ENCODE measurements at regions not wholly inside any gene's neighbourhood (a gene's known extent, or its start where the extent isn't known, plus 50 kb on each side); places are given as distances from the start of the nearest gene placed in this dataset.
A peak's percentile ranks its signal among the peaks of the same experiment; 100 is the strongest.

- no peak for DNase-seq (ENCODE audit: insufficient read length, low spot score)
- no peak for FAIRE-seq
These were observed 240.9 kb upstream of the VEGFC start for GRCh38 chr4:177033632-177034031.

GRCh38 chr4:177041356-177041755 lies 248.6 kb upstream of the VEGFC start:
- FAIRE-seq (no peak), DNase-seq (ENCODE audit: insufficient read length, low spot score) (no peak)

- peak; percentile 56 for DNase-seq (ENCODE audit: insufficient read length, low spot score)
- peak; percentile 92 for FAIRE-seq
These were observed 254.5 kb upstream of the VEGFC start for GRCh38 chr4:177047070-177047850.

DNA sequence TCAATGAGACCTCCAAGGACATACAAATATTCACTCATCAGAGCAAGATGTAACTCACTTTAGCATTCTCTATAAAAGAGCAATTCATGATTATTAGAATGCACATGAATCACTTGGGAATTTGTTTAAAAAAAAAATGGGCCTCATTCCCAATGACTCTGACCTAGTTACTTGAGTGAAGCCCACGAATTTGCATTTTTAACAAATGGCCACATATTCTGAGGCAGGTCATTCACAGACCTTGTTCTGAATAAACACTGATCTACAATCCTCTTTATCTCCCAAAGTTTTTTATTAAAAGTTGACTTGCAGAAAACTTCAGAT lies 255.1 kb upstream of the VEGFC start:
- FAIRE-seq (no peak), DNase-seq (ENCODE audit: insufficient read length, low spot score) (no peak)

DNA sequence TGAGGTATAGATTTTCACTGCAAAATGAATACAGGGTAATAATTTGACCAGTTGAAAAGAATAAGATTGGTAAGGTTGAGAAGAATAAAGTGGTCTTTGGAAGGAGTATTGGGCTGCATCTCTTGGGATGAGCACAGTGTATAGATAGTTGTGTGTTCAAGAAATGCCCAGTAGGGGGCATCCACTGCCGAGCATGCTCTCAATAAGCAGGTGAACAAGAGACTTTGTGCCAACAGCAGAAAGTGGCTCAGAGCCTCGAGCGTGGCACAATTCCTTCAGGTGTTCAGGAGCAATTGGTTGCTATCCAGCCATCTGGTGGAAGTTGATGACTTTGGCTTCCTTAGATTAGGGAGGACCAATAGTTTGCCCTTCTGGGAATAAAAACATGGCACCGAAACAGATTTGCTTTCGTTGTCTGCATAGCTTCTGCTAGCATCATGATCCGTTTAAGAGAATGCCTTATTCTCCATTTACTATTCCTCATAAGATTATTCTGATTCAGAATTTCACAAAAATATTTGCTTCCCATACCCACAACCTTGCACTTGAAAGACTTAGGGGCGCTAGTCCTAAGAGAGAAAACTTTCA lies 258.1 kb upstream of the NEIL3 start:
- peak; percentile 10 for DNase-seq (ENCODE audit: insufficient read length, low spot score)
- no peak for FAIRE-seq

DNA sequence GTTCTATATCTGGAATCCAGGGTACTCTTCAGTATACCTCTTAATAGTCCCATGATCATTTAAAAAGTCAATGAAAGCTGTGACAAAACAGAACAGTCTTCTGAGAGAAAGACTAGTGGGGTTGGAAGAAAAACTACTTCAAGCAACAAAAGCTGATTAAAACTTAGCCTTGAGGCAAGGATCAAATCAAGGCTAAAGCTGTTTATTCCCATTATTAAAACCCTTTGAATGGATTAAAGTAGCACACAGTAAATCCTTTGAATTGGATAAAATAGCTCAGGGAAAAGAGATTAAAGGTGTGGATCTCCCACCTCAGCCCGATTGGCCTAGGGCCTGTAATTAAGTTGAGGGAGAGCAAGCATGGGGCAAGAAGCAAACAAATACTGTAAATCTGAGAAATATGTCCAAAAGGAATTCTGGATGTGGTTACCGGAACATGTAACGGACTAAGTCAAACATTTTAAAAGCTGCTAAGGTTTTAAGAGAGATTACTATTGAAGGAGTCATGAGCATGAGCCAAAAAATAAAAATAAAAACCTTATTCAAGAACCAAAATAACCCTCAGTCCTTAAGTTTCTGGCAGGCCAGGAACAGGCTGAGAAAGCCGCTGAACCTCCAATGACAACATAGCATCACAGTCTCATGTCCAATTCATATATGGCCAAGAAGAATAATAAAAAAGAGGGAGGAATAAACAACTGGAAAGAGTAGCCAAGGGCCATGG lies 257.3 kb upstream of the NEIL3 start:
- FAIRE-seq: no peak
- no peak for DNase-seq (ENCODE audit: insufficient read length, low spot score)

DNA sequence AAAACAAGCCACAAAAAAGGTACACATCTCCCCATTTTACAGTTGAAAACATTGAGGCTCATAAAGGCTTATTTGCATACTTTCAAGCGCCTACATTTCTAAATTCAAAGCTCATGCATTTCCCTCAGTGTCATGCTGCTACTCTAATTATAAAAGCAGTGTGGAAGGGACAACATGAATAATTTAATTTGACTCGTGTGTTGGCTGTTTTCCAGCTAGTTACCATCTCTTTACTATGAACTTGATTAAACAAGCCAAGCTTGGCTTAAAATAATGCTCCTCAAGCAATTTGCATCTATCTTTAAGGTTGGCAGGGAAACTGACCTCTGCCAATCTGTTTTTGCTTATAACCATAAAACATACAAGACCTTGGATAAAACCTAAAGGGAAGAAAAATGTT lies 252.5 kb upstream of the NEIL3 start:
- FAIRE-seq: no peak
- no peak for DNase-seq (ENCODE audit: insufficient read length, low spot score)

- FAIRE-seq: no peak
These were observed 245.6 kb upstream of the NEIL3 start for GRCh38 chr4:177064116-177064515.

DNA sequence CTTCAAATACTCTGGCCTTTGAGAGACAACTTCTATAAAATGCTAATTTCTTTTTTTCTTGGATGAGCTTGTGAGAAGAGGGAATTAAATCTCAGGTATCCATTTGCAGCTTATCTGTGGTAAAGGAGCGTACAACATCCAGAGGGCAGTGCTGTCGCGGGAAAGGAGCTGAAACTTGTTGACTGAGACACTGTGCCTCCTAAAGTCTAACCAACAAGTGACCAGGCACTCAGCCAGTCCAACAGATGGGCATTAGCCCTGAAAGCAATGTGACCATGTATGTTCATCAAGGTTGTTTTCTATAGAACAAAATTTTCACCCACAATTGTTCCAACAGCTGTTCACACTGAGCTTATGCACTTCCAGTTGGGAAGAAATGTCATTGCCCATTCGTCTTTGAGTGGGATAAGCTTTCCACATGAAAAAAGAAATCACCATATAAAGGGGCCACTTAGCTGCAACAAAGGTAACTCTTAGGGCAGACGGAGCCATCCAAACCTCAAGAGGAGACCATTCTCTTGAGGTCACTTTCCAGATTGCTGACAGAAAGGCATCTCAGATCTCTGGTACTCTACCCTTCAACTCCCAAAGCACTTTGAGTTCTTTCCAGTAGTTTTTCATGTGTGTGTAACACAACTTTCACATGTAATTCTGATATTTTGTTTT lies 244.8 kb upstream of the NEIL3 start:
- FAIRE-seq: no peak
- no peak for DNase-seq (ENCODE audit: insufficient read length, low spot score)

More at GRCh38 chr4:177064116-177064515, 245.6 kb upstream of the NEIL3 start:
- no peak for DNase-seq (ENCODE audit: insufficient read length, low spot score)

DNA sequence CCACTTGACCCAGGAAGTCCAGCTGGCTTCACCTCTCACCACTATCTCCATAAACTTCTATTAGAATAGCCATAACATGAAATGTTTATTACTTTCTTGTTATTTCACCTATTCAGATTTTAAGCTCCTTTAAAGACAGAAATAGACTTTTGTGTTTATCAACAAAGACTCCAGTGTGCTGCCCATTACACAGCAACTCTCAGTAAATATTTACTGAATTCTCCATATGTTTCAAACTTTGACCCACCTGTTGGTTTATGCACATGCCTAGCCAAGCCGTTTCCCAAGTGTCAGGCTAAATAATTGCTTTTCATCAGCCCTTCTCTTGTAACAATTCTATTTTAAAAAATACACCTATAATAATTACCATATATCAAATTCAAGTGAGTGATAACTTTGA lies 242.9 kb upstream of the NEIL3 start:
- DNase-seq (ENCODE audit: insufficient read length, low spot score): no peak
- FAIRE-seq: no peak

DNA sequence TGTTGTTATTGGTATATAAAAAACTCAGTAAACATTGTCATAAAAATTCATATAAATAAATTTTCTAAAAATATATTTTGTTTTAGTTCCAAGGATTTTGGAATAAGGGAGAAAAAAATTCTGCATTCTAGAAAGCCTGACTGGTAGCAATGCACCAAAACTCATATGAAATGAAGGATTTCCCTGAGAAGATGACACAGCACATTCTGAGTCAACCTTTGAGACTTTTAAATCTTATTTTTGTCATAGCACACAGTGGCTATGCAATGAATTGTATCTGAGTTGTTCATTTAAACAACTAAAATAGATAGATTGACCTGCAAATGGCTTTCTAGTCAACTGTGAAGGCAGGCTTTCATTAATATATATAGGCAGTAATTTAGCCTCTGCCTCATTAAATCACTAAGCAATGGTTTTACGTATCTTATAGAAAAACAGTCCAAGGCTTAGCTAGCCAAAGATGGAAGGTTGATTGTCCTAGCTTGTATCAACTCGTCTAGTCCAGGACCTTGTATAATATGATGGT lies 239.1 kb upstream of the NEIL3 start:
- DNase-seq (ENCODE audit: insufficient read length, low spot score) (no peak), FAIRE-seq (no peak)

- no peak for DNase-seq (ENCODE audit: insufficient read length, low spot score)
- peak; percentile 78 for FAIRE-seq
These were observed 232.3 kb upstream of the NEIL3 start for GRCh38 chr4:177077095-177077971.

DNA sequence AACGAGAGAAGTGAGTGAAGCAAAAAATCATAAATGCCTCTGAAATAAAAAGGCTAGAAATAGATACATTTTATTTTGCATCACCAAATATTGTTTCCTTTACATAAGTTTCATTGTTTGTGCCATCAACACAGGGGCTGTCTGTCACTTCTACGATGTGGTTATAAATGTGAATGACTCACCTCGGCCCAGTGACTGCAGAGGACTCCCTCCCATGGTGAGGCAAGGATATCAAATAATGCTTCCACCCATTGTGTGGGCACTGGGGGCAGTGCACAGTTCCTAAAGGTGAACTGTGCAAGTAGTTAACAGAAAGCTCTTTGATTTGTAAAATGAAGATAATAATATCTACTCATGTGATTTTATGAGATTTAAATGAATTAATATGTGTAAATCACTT lies 230.3 kb upstream of the NEIL3 start:
- DNase-seq (ENCODE audit: insufficient read length, low spot score) (peak; percentile 21), FAIRE-seq (no peak)

DNA sequence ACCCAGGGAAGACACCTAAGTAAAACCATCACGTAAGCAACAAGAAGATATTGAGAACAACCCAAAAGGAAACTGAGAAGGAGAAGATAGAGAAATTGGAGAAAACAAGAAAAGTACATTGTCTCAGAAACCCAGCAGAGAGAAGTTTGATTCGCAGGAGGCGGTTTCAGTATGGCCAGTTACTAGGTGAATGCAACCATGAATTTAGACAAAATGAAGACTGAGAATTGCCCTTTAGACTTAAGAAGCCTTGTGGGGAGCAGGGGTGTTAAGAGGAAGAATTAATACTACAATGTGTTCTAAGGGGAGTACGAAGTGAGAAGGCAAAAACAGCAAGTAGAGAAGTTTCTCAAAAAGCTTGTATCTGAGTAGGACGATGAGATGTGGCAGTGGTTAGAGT lies 229.3 kb upstream of the NEIL3 start:
- no peak for FAIRE-seq
- no peak for DNase-seq (ENCODE audit: insufficient read length, low spot score)

GRCh38 chr4:177087060-177087459 lies 222.6 kb upstream of the NEIL3 start:
- FAIRE-seq: no peak
- DNase-seq (ENCODE audit: insufficient read length, low spot score): no peak

GRCh38 chr4:177087499-177087898 lies 222.2 kb upstream of the NEIL3 start:
- FAIRE-seq (no peak), DNase-seq (ENCODE audit: insufficient read length, low spot score) (no peak)

DNA sequence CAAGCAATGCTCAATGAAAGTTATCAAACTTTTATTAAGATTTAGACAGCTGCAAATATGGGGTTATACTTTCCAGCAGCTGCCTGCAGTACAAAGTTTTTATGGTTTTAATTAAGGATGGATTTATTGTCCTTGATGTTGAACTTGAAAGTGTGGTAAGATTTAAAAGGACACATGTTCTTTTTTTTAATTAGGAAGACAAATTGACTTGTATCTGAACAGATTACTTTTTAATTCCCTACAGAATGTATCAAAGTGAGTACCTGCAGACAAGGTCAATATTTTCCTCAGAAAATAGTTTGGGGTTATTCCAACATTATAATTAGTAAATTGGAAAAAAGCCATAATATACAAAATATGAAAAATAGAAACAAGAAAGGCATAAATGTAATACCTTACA lies 218.2 kb upstream of the NEIL3 start:
- FAIRE-seq: no peak
- DNase-seq (ENCODE audit: insufficient read length, low spot score): no peak

- no peak for DNase-seq (ENCODE audit: insufficient read length, low spot score)
- no peak for FAIRE-seq
These were observed 216.9 kb upstream of the NEIL3 start for GRCh38 chr4:177092807-177093206.

DNA sequence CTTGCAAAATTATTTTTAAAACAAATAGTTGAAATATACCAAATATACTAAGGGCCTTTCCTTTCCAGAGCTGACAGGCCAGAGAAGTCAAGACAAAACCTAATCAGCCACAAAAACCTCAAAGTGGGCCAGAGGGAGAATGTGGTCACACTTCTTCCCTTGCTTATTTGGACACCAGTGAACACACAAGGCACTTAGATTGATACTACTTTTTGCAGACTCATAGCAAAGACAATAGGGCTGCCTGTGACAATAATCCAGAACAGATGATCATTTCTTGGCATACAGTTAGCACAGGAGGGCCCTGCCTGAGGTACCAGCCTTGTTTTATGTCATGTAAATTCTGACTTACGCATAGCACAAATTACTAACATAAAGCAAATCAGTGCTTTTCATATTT lies 215.7 kb upstream of the NEIL3 start:
- DNase-seq (ENCODE audit: insufficient read length, low spot score) (no peak), FAIRE-seq (no peak)

DNA sequence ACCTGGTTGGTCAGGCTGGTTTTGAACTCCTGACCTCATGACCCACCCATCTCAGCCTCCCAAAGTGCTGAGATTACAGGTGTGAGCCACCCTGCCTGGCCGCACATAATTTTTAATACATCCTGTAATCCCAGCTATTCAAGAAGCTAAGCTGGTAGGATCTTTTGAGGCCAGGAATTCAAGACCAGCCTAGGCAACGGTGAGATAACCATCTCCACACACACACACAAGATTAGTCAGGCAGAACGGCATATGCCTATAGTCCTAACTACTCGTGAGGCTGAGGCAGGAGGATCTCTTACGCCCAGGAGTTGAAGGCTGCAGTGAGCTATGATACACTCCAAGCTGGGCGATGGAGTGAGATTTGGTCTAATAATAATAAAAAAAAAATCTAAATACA lies 212.4 kb upstream of the NEIL3 start:
- DNase-seq (ENCODE audit: insufficient read length, low spot score) (no peak), FAIRE-seq (peak; percentile 64)

All from HTR-8/SVneo (cell line).